Astrocyte of the cerebellum (primary cell): ENCODE measurements at regions not wholly inside any gene's neighbourhood (a gene's known extent, or its start where the extent isn't known, plus 50 kb on each side); places are given as distances from the start of the nearest gene placed in this dataset.
"Not testable (repeated sequence)": the region's sequence is repeated elsewhere in the genome, so short reads cannot be mapped to it uniquely, and the experiment has no call there.

Source experiments
- DNase-seq: peaks from one replicate; pipeline ENCODE4 v3.0.0-alpha.2; 2011; ENCODE audit warnings: low read depth
- H3K4me3 ChIP-seq: 2 replicates; pipeline ENCODE4 v1.5.1; 2011; ENCODE audit warnings: mild to moderate bottlenecking, low read depth, low read length, moderate library complexity
- in situ Hi-C: cut with HindIII; loops from 2 replicates; pipeline ENCODE4 v1.10.0; 2017; ENCODE audit warnings: low sequenced_read_pairs
- TF ChIP-seq, protein P1 (sequence below): IDR thresholded peaks from 2 replicates; pipeline ENCODE4 v1.5.1; 2012; ENCODE audit warnings: low read length, low read depth, moderate library complexity, mild to moderate bottlenecking; ENCODE audit errors: missing control alignments

DNA sequence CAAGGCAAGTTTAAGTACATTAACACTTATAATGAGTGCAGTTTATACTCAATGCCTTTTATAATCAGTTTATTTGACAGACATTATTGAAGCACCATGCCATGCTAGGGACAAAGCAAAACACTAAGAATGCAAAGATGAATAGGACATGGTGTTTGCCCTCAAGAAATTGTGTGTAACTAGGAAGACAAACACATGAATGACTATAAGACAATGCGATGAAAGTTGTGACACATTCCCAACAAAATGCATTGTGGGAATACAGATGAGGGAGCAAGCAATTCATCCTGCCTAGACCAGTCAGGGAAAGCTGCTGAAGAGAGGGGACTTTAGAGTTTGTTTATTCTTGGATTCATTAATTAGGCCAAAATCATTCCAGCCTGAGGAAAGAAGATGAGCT, 133.8 kb upstream of the TRPC6 start:
- TF ChIP-seq, protein P1, sequence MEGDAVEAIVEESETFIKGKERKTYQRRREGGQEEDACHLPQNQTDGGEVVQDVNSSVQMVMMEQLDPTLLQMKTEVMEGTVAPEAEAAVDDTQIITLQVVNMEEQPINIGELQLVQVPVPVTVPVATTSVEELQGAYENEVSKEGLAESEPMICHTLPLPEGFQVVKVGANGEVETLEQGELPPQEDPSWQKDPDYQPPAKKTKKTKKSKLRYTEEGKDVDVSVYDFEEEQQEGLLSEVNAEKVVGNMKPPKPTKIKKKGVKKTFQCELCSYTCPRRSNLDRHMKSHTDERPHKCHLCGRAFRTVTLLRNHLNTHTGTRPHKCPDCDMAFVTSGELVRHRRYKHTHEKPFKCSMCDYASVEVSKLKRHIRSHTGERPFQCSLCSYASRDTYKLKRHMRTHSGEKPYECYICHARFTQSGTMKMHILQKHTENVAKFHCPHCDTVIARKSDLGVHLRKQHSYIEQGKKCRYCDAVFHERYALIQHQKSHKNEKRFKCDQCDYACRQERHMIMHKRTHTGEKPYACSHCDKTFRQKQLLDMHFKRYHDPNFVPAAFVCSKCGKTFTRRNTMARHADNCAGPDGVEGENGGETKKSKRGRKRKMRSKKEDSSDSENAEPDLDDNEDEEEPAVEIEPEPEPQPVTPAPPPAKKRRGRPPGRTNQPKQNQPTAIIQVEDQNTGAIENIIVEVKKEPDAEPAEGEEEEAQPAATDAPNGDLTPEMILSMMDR = no peak
- in situ Hi-C loops = no loop called here
- DNase-seq = no peak
- no peak overlapping the region for H3K4me3 ChIP-seq

DNA sequence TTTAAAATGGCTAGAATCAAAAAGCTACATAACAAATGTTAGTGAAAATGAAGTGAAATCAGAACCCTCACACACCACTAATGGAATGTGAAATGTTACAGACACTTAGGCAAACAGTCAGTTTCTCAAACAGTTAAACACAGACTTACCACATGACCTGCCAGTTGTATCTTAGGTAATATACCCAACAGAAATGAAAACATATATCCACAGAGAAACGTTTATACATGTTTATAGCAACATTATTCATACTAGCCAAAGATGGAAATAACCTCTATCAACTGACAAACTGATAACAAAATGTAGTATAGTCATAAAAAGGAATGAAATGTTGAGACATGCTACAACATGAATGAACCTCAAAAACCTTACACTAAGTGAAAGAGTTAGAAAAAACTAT, 131.5 kb upstream of the TRPC6 start:
- H3K4me3 ChIP-seq = no peak overlapping the region
- in situ Hi-C loops = no loop called here
- TF ChIP-seq, protein P1 = no peak
- DNase-seq = no peak

DNA sequence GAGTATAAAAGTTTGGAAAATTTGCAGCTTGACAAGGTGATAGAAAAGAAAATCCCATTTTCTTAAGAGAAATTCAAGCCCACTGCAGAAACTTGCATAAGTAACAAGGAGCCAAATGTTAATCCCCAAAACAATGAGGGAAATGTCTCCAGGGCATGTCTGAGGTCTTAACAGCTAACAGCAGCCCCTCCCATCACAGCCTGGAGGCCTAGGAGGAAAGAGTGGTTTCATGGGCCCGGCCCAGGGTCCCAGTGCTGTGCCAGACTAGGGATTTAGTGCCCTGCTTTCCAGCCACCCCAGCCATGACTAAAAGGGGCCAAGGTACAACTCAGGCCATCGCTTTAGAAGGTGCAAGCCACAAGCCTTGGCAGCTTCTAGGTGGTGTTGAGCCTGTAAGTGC, 123.7 kb upstream of the TRPC6 start:
- H3K4me3 ChIP-seq = no peak overlapping the region
- no peak for DNase-seq
- TF ChIP-seq, protein P1 = no peak
- in situ Hi-C loops = no loop called here

DNA sequence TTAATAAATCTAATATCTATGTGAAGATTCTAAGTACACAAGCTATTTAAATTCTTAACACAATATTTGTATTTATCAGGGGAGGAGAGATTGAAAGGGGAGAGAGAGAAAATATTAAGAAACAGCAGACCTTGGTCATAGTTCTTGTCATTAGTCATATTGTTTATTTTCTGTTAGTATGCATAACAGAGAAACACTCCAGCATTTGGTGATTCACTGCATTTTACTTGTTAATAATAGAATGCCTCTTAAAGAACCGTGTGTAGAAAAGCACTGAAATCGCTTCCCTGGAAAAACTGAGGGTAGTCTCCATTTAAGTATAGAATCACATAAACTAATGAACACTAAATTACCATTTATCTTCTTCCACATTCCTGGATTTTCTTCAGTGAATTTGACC, 122.7 kb upstream of the TRPC6 start:
- TF ChIP-seq, protein P1 = no peak
- peak; percentile 13 for DNase-seq
- H3K4me3 ChIP-seq = no peak overlapping the region
- in situ Hi-C loops = no loop called here

DNA sequence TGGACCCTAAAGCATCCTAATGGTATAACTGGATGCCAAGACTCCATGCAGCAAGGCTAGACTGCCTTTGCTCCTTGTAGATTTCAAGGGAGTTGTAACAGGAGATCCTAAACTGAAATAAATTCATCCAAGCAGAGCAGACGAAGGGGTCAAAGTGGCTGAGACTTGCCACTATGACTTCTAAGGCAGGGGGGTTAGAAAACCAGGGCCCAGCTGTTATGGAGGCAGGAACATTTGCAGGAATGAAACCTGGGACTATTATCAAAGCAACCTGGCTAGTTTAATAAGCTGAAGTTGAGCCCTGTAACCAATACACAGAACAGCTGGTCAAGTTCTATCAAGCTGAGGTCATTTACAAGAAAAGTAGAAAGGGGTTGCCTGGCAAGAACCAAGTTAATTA, 122.2 kb upstream of the TRPC6 start:
- TF ChIP-seq, protein P1 = no peak
- in situ Hi-C loops = no loop called here
- no peak for DNase-seq
- H3K4me3 ChIP-seq = no peak overlapping the region

DNA sequence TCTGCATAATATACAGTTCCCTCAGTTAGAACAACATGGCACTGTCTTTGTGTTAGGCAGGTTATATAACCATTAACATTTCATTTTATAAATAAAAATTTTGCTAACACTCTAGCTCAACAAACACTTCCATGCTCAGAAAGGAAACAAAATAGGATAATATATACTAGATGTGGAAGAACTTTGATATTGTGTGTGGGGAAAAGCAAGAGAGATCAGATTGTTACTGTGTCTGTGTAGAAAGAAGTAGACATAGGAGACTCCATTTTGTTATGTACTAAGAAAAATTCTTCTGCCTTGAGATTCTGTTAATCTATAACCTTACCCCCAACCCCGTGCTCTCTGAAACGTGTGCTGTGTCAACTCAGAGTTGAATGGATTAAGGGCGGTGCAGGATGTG, 111.1 kb upstream of the TRPC6 start:
- DNase-seq, in situ Hi-C loops, H3K4me3 ChIP-seq: not testable (repeated sequence)

DNA sequence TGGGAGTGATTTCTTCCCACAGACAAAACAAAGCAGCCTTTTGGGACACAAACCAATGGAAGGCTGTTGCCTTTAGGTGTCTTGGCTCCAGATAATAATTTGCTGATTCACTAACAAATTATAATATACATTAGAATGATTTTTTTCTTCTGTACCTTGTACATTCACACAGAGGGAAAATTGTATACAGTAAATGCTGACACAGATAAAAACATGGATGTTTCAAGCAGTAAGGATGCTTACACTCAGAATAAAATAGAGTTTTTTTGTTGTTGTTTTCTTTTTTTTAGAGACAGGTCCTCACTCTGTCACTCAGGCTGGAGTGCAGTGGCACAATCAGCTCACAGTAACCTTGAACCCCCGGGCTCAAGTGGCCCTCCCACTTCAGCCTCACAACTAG, 109.2 kb upstream of the TRPC6 start:
- no peak overlapping the region for H3K4me3 ChIP-seq
- DNase-seq = no peak
- TF ChIP-seq, protein P1 = no peak
- in situ Hi-C loops = no loop called here
